ENCODE measurements at regions not wholly inside any gene's neighbourhood (a gene's known extent, or its start where the extent isn't known, plus 50 kb on each side); places are given as distances from the start of the nearest gene placed in this dataset.

DNA sequence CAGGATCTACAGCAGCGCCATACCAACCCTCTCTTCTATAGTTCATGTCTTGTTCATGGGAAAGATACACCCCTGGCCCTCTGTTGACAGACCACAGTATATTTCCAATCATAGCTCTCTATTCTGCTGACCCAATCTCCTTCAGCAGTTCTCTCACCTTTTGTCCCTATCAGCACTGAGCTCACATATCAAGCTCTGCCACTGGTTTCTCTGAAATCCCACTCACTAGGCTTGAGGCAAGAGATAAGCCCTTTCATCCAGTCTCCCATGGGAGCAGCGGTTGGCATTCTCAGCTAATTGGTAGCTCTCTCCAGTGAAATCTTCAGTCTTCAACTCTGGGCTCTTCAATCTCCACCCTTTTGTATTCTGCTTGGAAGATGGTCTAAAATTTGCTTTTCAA is 313.4 kb downstream of the GJA1 start:
- ATAC-seq (ENCODE audit: low read depth in 2 of 2) (no peak), DNase-seq (no peak)
- Mint-ChIP-seq H3K36me3 (no peaks in the 10 kb centered on the region), H3K4me3 (no peak overlapping the region), H3K27me3 (no peaks in the 10 kb centered on the region), H3K4me1 (no peaks in the 10 kb centered on the region), H3K9me3 (peaks cover 0 to 2% (median 0%) of the 10 kb centered on the region in 7 donors), H3K27ac (no peak overlapping the region)
- no peak overlapping the region for H3K27ac ChIP-seq (ENCODE audit: insufficient read depth, low read length, poor library complexity, severe bottlenecking)
- H3K9me3 ChIP-seq (ENCODE audit: control insufficient read depth in 2 of 2, low read length in 2 of 2) = peaks cover 0 to 1% of the 10 kb centered on the region in 2 experiments
- H3K4me3 ChIP-seq (ENCODE audit: low read depth, low read length) = no peak overlapping the region
- no peaks in the 10 kb centered on the region for H3K36me3 ChIP-seq (ENCODE audit: control insufficient read depth, insufficient read depth, low read length)
- no peaks in the 10 kb centered on the region for H3K27me3 ChIP-seq (ENCODE audit: control insufficient read depth, insufficient read depth, low read length)
- H3K4me1 ChIP-seq (ENCODE audit: control insufficient read depth, insufficient read depth, low read length, poor library complexity, severe bottlenecking) = no peaks in the 10 kb centered on the region

DNA sequence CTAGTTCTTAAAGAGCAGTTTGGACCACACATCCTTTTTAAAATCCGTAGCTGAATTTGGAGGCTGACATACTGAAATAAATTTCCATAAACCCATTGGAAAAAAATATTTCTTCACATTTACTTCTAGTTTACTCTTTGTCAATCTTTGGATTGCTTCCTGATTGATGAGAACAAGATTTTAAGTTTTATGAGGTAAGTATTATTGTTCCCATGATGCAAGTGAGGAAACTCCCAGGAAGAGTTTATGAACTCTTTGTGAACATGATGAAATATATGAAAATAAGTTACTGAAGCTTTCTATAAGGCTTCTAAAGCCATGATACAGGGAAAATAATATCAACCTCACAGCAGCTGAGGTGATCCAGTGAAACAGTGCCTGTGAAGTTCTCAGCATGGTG is 320.0 kb downstream of the GJA1 start:
- no peaks in the 10 kb centered on the region for H3K4me1 ChIP-seq (ENCODE audit: control insufficient read depth, insufficient read depth, low read length, poor library complexity, severe bottlenecking)
- no peaks in the 10 kb centered on the region for H3K36me3 ChIP-seq (ENCODE audit: control insufficient read depth, insufficient read depth, low read length)
- Mint-ChIP-seq H3K4me1 (no peaks in the 10 kb centered on the region), H3K9me3 (peaks cover 0 to 5% (median 0%) of the 10 kb centered on the region in 7 donors), H3K27me3 (no peaks in the 10 kb centered on the region), H3K27ac (no peak overlapping the region), H3K4me3 (no peak overlapping the region), H3K36me3 (no peaks in the 10 kb centered on the region)
- DNase-seq = no peak
- no peak overlapping the region for H3K27ac ChIP-seq (ENCODE audit: insufficient read depth, low read length, poor library complexity, severe bottlenecking)
- no peaks in the 10 kb centered on the region for H3K27me3 ChIP-seq (ENCODE audit: control insufficient read depth, insufficient read depth, low read length)
- no peak overlapping the region for H3K4me3 ChIP-seq (ENCODE audit: low read depth, low read length)
- no peak for ATAC-seq (ENCODE audit: low read depth in 2 of 2)
- no peaks in the 10 kb centered on the region for H3K9me3 ChIP-seq (ENCODE audit: control insufficient read depth in 2 of 2, low read length in 2 of 2)

DNA sequence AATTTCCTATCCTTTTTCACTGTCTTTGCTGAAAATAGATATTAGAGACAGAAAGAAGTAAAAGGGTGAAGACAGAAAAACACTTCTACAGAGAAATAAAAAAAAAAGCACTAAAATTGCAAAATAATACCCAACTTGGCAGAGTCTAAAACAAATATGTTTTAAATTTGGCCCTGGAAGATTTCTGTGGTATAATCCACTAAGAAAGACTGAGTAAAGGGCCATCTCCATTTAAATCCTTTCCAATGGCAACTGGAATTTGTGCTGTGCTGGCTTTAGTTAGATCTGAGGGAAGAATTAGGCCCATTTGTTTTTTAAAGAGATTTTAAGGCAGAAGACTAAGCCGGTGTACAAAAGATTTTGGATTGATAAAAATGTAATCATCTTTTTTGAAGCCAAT is 321.2 kb downstream of the GJA1 start:
- no peaks in the 10 kb centered on the region for H3K4me1 Mint-ChIP-seq
- Histone ChIP-seq H3K27ac (ENCODE audit: insufficient read depth, low read length, poor library complexity, severe bottlenecking) (no peak overlapping the region), H3K27me3 (ENCODE audit: control insufficient read depth, insufficient read depth, low read length) (no peaks in the 10 kb centered on the region), H3K4me3 (ENCODE audit: low read depth, low read length) (no peak overlapping the region), H3K36me3 (ENCODE audit: control insufficient read depth, insufficient read depth, low read length) (no peaks in the 10 kb centered on the region), H3K4me1 (ENCODE audit: control insufficient read depth, insufficient read depth, low read length, poor library complexity, severe bottlenecking) (no peaks in the 10 kb centered on the region), H3K9me3 (ENCODE audit: control insufficient read depth in 2 of 2, low read length in 2 of 2) (no peaks in the 10 kb centered on the region)
- no peaks in the 10 kb centered on the region for H3K27me3 Mint-ChIP-seq
- no peak overlapping the region for H3K4me3 Mint-ChIP-seq
- H3K27ac Mint-ChIP-seq = no peak overlapping the region
- no peak for DNase-seq
- H3K9me3 Mint-ChIP-seq = peaks cover 0 to 5% (median 2%) of the 10 kb centered on the region in 7 donors
- no peak for ATAC-seq (ENCODE audit: low read depth in 2 of 2)
- H3K36me3 Mint-ChIP-seq = no peaks in the 10 kb centered on the region

GRCh38 chr6:121759370-121759769 is 323.9 kb downstream of the GJA1 start:
- DNase-seq = no peak
- no peaks in the 10 kb centered on the region for H3K27me3 ChIP-seq (ENCODE audit: control insufficient read depth, insufficient read depth, low read length)
- H3K36me3 ChIP-seq (ENCODE audit: control insufficient read depth, insufficient read depth, low read length) = no peaks in the 10 kb centered on the region
- Mint-ChIP-seq H3K9me3 (peaks cover 0 to 8% (median 4%) of the 10 kb centered on the region in 7 donors), H3K4me3 (no peak overlapping the region), H3K27me3 (no peaks in the 10 kb centered on the region), H3K36me3 (no peaks in the 10 kb centered on the region), H3K27ac (no peak overlapping the region), H3K4me1 (no peaks in the 10 kb centered on the region)
- H3K4me1 ChIP-seq (ENCODE audit: control insufficient read depth, insufficient read depth, low read length, poor library complexity, severe bottlenecking) = no peaks in the 10 kb centered on the region
- peaks cover 0 to 3% of the 10 kb centered on the region in 2 experiments for H3K9me3 ChIP-seq (ENCODE audit: control insufficient read depth in 2 of 2, low read length in 2 of 2)
- H3K4me3 ChIP-seq (ENCODE audit: low read depth, low read length) = no peak overlapping the region
- H3K27ac ChIP-seq (ENCODE audit: insufficient read depth, low read length, poor library complexity, severe bottlenecking) = no peak overlapping the region
- no peak for ATAC-seq (ENCODE audit: low read depth in 2 of 2)

DNA sequence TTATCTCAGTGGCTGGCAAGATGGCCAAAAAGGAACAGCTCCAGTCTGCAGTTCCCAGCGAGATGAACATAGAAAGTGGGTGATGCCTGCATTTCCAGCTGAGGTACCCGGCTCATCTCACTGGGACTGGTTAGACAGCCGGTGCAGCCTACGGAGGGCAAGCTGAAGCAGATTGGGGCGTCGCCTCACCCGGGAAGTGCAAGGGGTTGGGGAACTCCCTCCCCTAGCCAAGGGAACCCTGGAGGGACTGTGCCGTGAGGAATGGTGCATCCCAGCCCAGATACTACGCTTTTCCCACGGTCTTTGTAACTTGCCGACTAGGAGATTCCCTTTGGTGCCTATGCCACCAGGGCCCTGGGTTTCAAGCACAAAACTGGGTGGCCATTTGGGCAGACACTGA is 324.7 kb downstream of the GJA1 start:
- Mint-ChIP-seq H3K9me3 (peaks cover 0 to 12% (median 4%) of the 10 kb centered on the region in 7 donors), H3K4me1 (no peaks in the 10 kb centered on the region), H3K27ac (no peak overlapping the region), H3K27me3 (no peaks in the 10 kb centered on the region), H3K36me3 (no peaks in the 10 kb centered on the region), H3K4me3 (no peak overlapping the region)
- no peak overlapping the region for H3K27ac ChIP-seq (ENCODE audit: insufficient read depth, low read length, poor library complexity, severe bottlenecking)
- no peaks in the 10 kb centered on the region for H3K27me3 ChIP-seq (ENCODE audit: control insufficient read depth, insufficient read depth, low read length)
- DNase-seq = no peak
- no peak for ATAC-seq (ENCODE audit: low read depth in 2 of 2)
- peaks cover 0 to 3% of the 10 kb centered on the region in 2 experiments for H3K9me3 ChIP-seq (ENCODE audit: control insufficient read depth in 2 of 2, low read length in 2 of 2)
- H3K36me3 ChIP-seq (ENCODE audit: control insufficient read depth, insufficient read depth, low read length) = no peaks in the 10 kb centered on the region
- H3K4me3 ChIP-seq (ENCODE audit: low read depth, low read length) = no peak overlapping the region
- no peaks in the 10 kb centered on the region for H3K4me1 ChIP-seq (ENCODE audit: control insufficient read depth, insufficient read depth, low read length, poor library complexity, severe bottlenecking)

- H3K4me3 Mint-ChIP-seq = no peak overlapping the region
- Histone ChIP-seq H3K36me3 (ENCODE audit: control insufficient read depth, insufficient read depth, low read length) (no peaks in the 10 kb centered on the region), H3K4me3 (ENCODE audit: low read depth, low read length) (no peak overlapping the region), H3K9me3 (ENCODE audit: control insufficient read depth in 2 of 2, low read length in 2 of 2) (peaks cover 0 to 3% of the 10 kb centered on the region in 2 experiments), H3K4me1 (ENCODE audit: control insufficient read depth, insufficient read depth, low read length, poor library complexity, severe bottlenecking) (no peaks in the 10 kb centered on the region), H3K27me3 (ENCODE audit: control insufficient read depth, insufficient read depth, low read length) (no peaks in the 10 kb centered on the region), H3K27ac (ENCODE audit: insufficient read depth, low read length, poor library complexity, severe bottlenecking) (no peak overlapping the region)
- H3K27me3 Mint-ChIP-seq = no peaks in the 10 kb centered on the region
- H3K36me3 Mint-ChIP-seq = no peaks in the 10 kb centered on the region
- H3K9me3 Mint-ChIP-seq = peaks cover 0 to 13% (median 4%) of the 10 kb centered on the region in 7 donors
- no peaks in the 10 kb centered on the region for H3K4me1 Mint-ChIP-seq
- H3K27ac Mint-ChIP-seq = no peak overlapping the region
- DNase-seq (no peak), ATAC-seq (ENCODE audit: low read depth in 2 of 2) (no peak)
These were observed 325.3 kb downstream of the GJA1 start for GRCh38 chr6:121760745-121761144.

GRCh38 chr6:121764493-121764892 is 329.0 kb downstream of the GJA1 start:
- no peak for DNase-seq
- Histone ChIP-seq H3K27ac (ENCODE audit: insufficient read depth, low read length, poor library complexity, severe bottlenecking) (no peak overlapping the region), H3K9me3 (ENCODE audit: control insufficient read depth in 2 of 2, low read length in 2 of 2) (peaks cover 0 to 3% of the 10 kb centered on the region in 2 experiments), H3K4me3 (ENCODE audit: low read depth, low read length) (no peak overlapping the region), H3K27me3 (ENCODE audit: control insufficient read depth, insufficient read depth, low read length) (no peaks in the 10 kb centered on the region), H3K4me1 (ENCODE audit: control insufficient read depth, insufficient read depth, low read length, poor library complexity, severe bottlenecking) (no peaks in the 10 kb centered on the region), H3K36me3 (ENCODE audit: control insufficient read depth, insufficient read depth, low read length) (no peaks in the 10 kb centered on the region)
- no peaks in the 10 kb centered on the region for H3K27me3 Mint-ChIP-seq
- H3K9me3 Mint-ChIP-seq = peaks cover 0 to 17% (median 3%) of the 10 kb centered on the region in 7 donors
- no peak for ATAC-seq (ENCODE audit: low read depth in 2 of 2)
- H3K27ac Mint-ChIP-seq = no peak overlapping the region
- H3K36me3 Mint-ChIP-seq = no peaks in the 10 kb centered on the region
- H3K4me3 Mint-ChIP-seq = no peak overlapping the region
- H3K4me1 Mint-ChIP-seq = no peaks in the 10 kb centered on the region

DNA sequence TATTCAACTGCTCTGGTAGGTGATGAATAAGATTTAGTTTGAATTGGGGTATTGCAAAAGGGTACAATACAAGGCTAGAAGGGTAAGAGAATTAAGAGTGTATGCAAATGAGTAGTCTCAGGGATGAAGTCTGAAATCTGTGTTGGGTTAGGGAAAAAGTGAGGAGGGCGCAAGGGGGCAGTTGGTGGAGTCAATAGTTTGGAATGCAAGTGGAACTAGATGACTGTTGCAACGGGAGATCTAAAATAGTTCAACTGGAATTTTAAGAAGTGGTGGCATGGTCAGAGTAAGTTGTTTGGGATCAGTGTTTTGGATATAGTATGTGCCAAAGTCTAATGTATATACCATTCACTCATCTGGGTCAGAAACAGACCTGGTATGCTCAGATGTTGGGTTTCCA is 329.6 kb downstream of the GJA1 start:
- Histone ChIP-seq H3K27ac (ENCODE audit: insufficient read depth, low read length, poor library complexity, severe bottlenecking) (no peak overlapping the region), H3K36me3 (ENCODE audit: control insufficient read depth, insufficient read depth, low read length) (no peaks in the 10 kb centered on the region), H3K4me3 (ENCODE audit: low read depth, low read length) (no peak overlapping the region), H3K27me3 (ENCODE audit: control insufficient read depth, insufficient read depth, low read length) (no peaks in the 10 kb centered on the region), H3K4me1 (ENCODE audit: control insufficient read depth, insufficient read depth, low read length, poor library complexity, severe bottlenecking) (no peaks in the 10 kb centered on the region), H3K9me3 (ENCODE audit: control insufficient read depth in 2 of 2, low read length in 2 of 2) (peaks cover 0 to 3% of the 10 kb centered on the region in 2 experiments)
- H3K27ac Mint-ChIP-seq = no peak overlapping the region
- H3K4me1 Mint-ChIP-seq = no peaks in the 10 kb centered on the region
- H3K9me3 Mint-ChIP-seq = peaks cover 0 to 17% (median 3%) of the 10 kb centered on the region in 7 donors
- no peak for DNase-seq
- H3K27me3 Mint-ChIP-seq = no peaks in the 10 kb centered on the region
- no peaks in the 10 kb centered on the region for H3K36me3 Mint-ChIP-seq
- no peak overlapping the region for H3K4me3 Mint-ChIP-seq
- no peak for ATAC-seq (ENCODE audit: low read depth in 2 of 2)

Measured in CD4-positive, CD25-positive, alpha-beta regulatory T cell (primary cell).